GM19043 (cell line): ENCODE measurements at regions not wholly inside any gene's neighbourhood (a gene's known extent, or its start where the extent isn't known, plus 50 kb on each side); places are given as distances from the start of the nearest gene placed in this dataset.

Experiments
- ATAC-seq: cut with Tn5 transposase; IDR thresholded peaks from one replicate; pipeline ENCODE4 v1.9.1; 2021; ENCODE audit warnings: low read depth; ENCODE audit not compliant: unreplicated experiment

GRCh38 chr6:166777096-166777630 lies 150.1 kb upstream of the RPS6KA2 start:
- ATAC-seq, result no peak

GRCh38 chr6:166776571-166776970 lies 149.5 kb upstream of the RPS6KA2 start:
- ATAC-seq, result no peak

GRCh38 chr6:166775923-166776220 lies 148.8 kb upstream of the RPS6KA2 start:
- ATAC-seq, result no peak

- peak; percentile 57 for ATAC-seq
Measured at GRCh38 chr6:166775180-166775922, 148.3 kb upstream of the RPS6KA2 start.

GRCh38 chr6:166774770-166775169 lies 147.7 kb upstream of the RPS6KA2 start:
- no peak for ATAC-seq

GRCh38 chr6:166774292-166774691 lies 147.2 kb upstream of the RPS6KA2 start:
- no peak for ATAC-seq

- ATAC-seq, result no peak
Measured at GRCh38 chr6:166772518-166772917, 145.5 kb upstream of the RPS6KA2 start.

GRCh38 chr6:166771701-166772100 lies 144.7 kb upstream of the RPS6KA2 start:
- no peak for ATAC-seq

- ATAC-seq, result no peak
Measured at GRCh38 chr6:166770216-166771116, 143.4 kb upstream of the RPS6KA2 start.

GRCh38 chr6:166769648-166770047 lies 142.6 kb upstream of the RPS6KA2 start:
- no peak for ATAC-seq

- ATAC-seq, result no peak
Measured at GRCh38 chr6:166768761-166769160, 141.7 kb upstream of the RPS6KA2 start.

GRCh38 chr6:166767230-166767629 lies 140.2 kb upstream of the RPS6KA2 start:
- no peak for ATAC-seq

- ATAC-seq, result no peak
Measured at GRCh38 chr6:166766769-166767168, 139.7 kb upstream of the RPS6KA2 start.

- no peak for ATAC-seq
Measured at GRCh38 chr6:166765234-166765541, 138.1 kb upstream of the RPS6KA2 start.

- ATAC-seq, result no peak
Measured at GRCh38 chr6:166764473-166765233, 137.6 kb upstream of the RPS6KA2 start.

GRCh38 chr6:166763606-166764472 lies 136.8 kb upstream of the RPS6KA2 start:
- no peak for ATAC-seq

GRCh38 chr6:166761801-166762200 lies 134.8 kb upstream of the RPS6KA2 start:
- ATAC-seq, result no peak

- ATAC-seq, result no peak
Measured at GRCh38 chr6:166760288-166760687, 133.2 kb upstream of the RPS6KA2 start.

GRCh38 chr6:166758136-166758704 lies 131.2 kb upstream of the RPS6KA2 start:
- ATAC-seq, result no peak
